ENCODE measurements at regions not wholly inside any gene's neighbourhood (a gene's known extent, or its start where the extent isn't known, plus 50 kb on each side); places are given as distances from the start of the nearest gene placed in this dataset.

GRCh38 chr10:44069573-44069972, 315.3 kb downstream of the CXCL12 start:
- no peak overlapping the region for H3K27ac ChIP-seq
- H3K4me1 ChIP-seq: peaks cover 8% of the 10 kb centered on the region
- 75 to 77% methylated on average over 4 of the region's 4 CpGs for WGBS, 2 donors

GRCh38 chr10:44068716-44069482, 316.0 kb downstream of the CXCL12 start:
- Histone ChIP-seq H3K27me3 (no peaks in the 10 kb centered on the region), H3K27ac (no peak overlapping the region), H3K4me1 (peaks cover 8% of the 10 kb centered on the region), H3K9me3 (no peaks in the 10 kb centered on the region), H3K36me3 (ENCODE audit: low read depth, missing control alignments) (no peaks in the 10 kb centered on the region), H3K4me3 (no peak overlapping the region)
- WGBS, 2 donors: 86 to 87% methylated on average over 10 of the region's 10 CpGs
- intact Hi-C loops (cut with DNase I; ENCODE audit: low total_unique reads): no loop called here
- TF ChIP-seq CTCF (IDR thresholded peaks at IDR 0.05) (no peak), POLR2A (IDR thresholded peaks at IDR 0.05) (no peak)
- DNase-seq: no peak

More at GRCh38 chr10:44069573-44069972, 315.3 kb downstream of the CXCL12 start:
- intact Hi-C loops (cut with DNase I; ENCODE audit: low total_unique reads): no loop called here
- H3K36me3 ChIP-seq (ENCODE audit: low read depth, missing control alignments): no peaks in the 10 kb centered on the region
- H3K4me3 ChIP-seq: no peak overlapping the region
- TF ChIP-seq POLR2A (IDR thresholded peaks at IDR 0.05): no peak
- no peak for TF ChIP-seq CTCF (IDR thresholded peaks at IDR 0.05)
- no peaks in the 10 kb centered on the region for H3K9me3 ChIP-seq
- H3K27me3 ChIP-seq: no peaks in the 10 kb centered on the region
- no peak for DNase-seq

GRCh38 chr10:44067432-44067831, 317.5 kb downstream of the CXCL12 start:
- Histone ChIP-seq H3K4me1 (peaks cover 8% of the 10 kb centered on the region), H3K27ac (no peak overlapping the region), H3K4me3 (no peak overlapping the region), H3K27me3 (no peaks in the 10 kb centered on the region), H3K36me3 (ENCODE audit: low read depth, missing control alignments) (no peaks in the 10 kb centered on the region), H3K9me3 (no peaks in the 10 kb centered on the region)
- intact Hi-C loops (cut with DNase I; ENCODE audit: low total_unique reads): no loop called here
- no peak for DNase-seq
- 85 to 89% methylated on average over 2 of the region's 2 CpGs for WGBS, 2 donors
- TF ChIP-seq POLR2A (IDR thresholded peaks at IDR 0.05) (no peak), CTCF (IDR thresholded peaks at IDR 0.05) (no peak)

GRCh38 chr10:44066527-44067255, 318.2 kb downstream of the CXCL12 start:
- DNase-seq: no peak
- WGBS, 2 donors: 62 to 65% methylated on average over 5 of the region's 5 CpGs
- Histone ChIP-seq H3K27ac (no peak overlapping the region), H3K9me3 (no peaks in the 10 kb centered on the region), H3K4me3 (no peak overlapping the region), H3K4me1 (peaks cover 8% of the 10 kb centered on the region), H3K36me3 (ENCODE audit: low read depth, missing control alignments) (no peaks in the 10 kb centered on the region), H3K27me3 (no peaks in the 10 kb centered on the region)
- intact Hi-C loops (cut with DNase I; ENCODE audit: low total_unique reads): no loop called here
- no peak for TF ChIP-seq POLR2A (IDR thresholded peaks at IDR 0.05)
- no peak for TF ChIP-seq CTCF (IDR thresholded peaks at IDR 0.05)
